ENCODE measurements at regions not wholly inside any gene's neighbourhood (a gene's known extent, or its start where the extent isn't known, plus 50 kb on each side); places are given as distances from the start of the nearest gene placed in this dataset.
A peak's percentile ranks its signal among the peaks of the same experiment; 100 is the strongest.
"Not testable (repeated sequence)": the region's sequence is repeated elsewhere in the genome, so short reads cannot be mapped to it uniquely, and the experiment has no call there.

GRCh38 chr17:11151818-11152425 is 89.1 kb upstream of the SHISA6 start:
- Mint-ChIP-seq H3K9me3 (peaks cover 9% of the 10 kb centered on the region), H3K4me1 (peaks cover 8% of the 10 kb centered on the region), H3K36me3 (ENCODE audit: low read depth) (no peaks in the 10 kb centered on the region), H3K4me3 (no peak overlapping the region), H3K27me3 (ENCODE audit: low read depth) (peaks cover 5% of the 10 kb centered on the region), H3K27ac (ENCODE audit: unreplicated experiment) (no peak overlapping the region)
- TF ChIP-seq CTCF (conservative IDR thresholded peaks at IDR 0.05), result no peak
- DNase-seq (ENCODE audit: low read depth, low spot score), result no peak

- not testable (repeated sequence) for H3K4me1 Mint-ChIP-seq; H3K27me3 Mint-ChIP-seq (ENCODE audit: low read depth); H3K4me3 Mint-ChIP-seq; H3K27ac Mint-ChIP-seq (ENCODE audit: unreplicated experiment); H3K36me3 Mint-ChIP-seq (ENCODE audit: low read depth); H3K9me3 Mint-ChIP-seq; DNase-seq (ENCODE audit: low read depth, low spot score)
Measured at GRCh38 chr17:11150906-11151511, 90.0 kb upstream of the SHISA6 start.

- peak; percentile 79 for TF ChIP-seq CTCF (conservative IDR thresholded peaks at IDR 0.05)
- Mint-ChIP-seq H3K27ac (ENCODE audit: unreplicated experiment) (no peak overlapping the region), H3K4me1 (no peaks in the 10 kb centered on the region), H3K36me3 (ENCODE audit: low read depth) (no peaks in the 10 kb centered on the region), H3K9me3 (no peaks in the 10 kb centered on the region), H3K4me3 (no peak overlapping the region), H3K27me3 (ENCODE audit: low read depth) (peaks cover 40% of the 10 kb centered on the region)
- peak; percentile 23 for DNase-seq (ENCODE audit: low read depth, low spot score)
Measured at GRCh38 chr17:11144358-11145233, 96.4 kb upstream of the SHISA6 start.

GRCh38 chr17:11142231-11142630 is 98.8 kb upstream of the SHISA6 start:
- no peak for TF ChIP-seq CTCF (conservative IDR thresholded peaks at IDR 0.05)
- Mint-ChIP-seq H3K4me1 (no peaks in the 10 kb centered on the region), H3K4me3 (no peak overlapping the region), H3K36me3 (ENCODE audit: low read depth) (no peaks in the 10 kb centered on the region), H3K27ac (ENCODE audit: unreplicated experiment) (no peak overlapping the region), H3K27me3 (ENCODE audit: low read depth) (peaks cover 37% of the 10 kb centered on the region), H3K9me3 (no peaks in the 10 kb centered on the region)
- no peak for DNase-seq (ENCODE audit: low read depth, low spot score)

- no peak overlapping the region for H3K4me3 Mint-ChIP-seq
- H3K27ac Mint-ChIP-seq (ENCODE audit: unreplicated experiment), result no peak overlapping the region
- no peak for TF ChIP-seq CTCF (conservative IDR thresholded peaks at IDR 0.05)
- peaks cover 28% of the 10 kb centered on the region for H3K27me3 Mint-ChIP-seq (ENCODE audit: low read depth)
- no peaks in the 10 kb centered on the region for H3K36me3 Mint-ChIP-seq (ENCODE audit: low read depth)
- H3K9me3 Mint-ChIP-seq, result no peaks in the 10 kb centered on the region
- no peak for DNase-seq (ENCODE audit: low read depth, low spot score)
- H3K4me1 Mint-ChIP-seq, result no peaks in the 10 kb centered on the region
Measured at GRCh38 chr17:11140501-11140900, 100.5 kb upstream of the SHISA6 start.

- Mint-ChIP-seq H3K4me1 (no peaks in the 10 kb centered on the region), H3K4me3 (no peak overlapping the region), H3K27ac (ENCODE audit: unreplicated experiment) (no peak overlapping the region), H3K36me3 (ENCODE audit: low read depth) (no peaks in the 10 kb centered on the region), H3K9me3 (no peaks in the 10 kb centered on the region), H3K27me3 (ENCODE audit: low read depth) (peaks cover 28% of the 10 kb centered on the region)
- DNase-seq (ENCODE audit: low read depth, low spot score), result no peak
- no peak for TF ChIP-seq CTCF (conservative IDR thresholded peaks at IDR 0.05)
Measured at GRCh38 chr17:11140043-11140442, 101.0 kb upstream of the SHISA6 start.

Data from neural crest cell (in vitro differentiated cells).